NCI-H345 (cell line): ENCODE measurements at regions not wholly inside any gene's neighbourhood (a gene's known extent, or its start where the extent isn't known, plus 50 kb on each side); places are given as distances from the start of the nearest gene placed in this dataset.
A peak's percentile ranks its signal among the peaks of the same experiment; 100 is the strongest.

Source experiments
- DNase-seq: peaks from one replicate; lab custom pipeline; 2025; lab: John Stamatoyannopoulos, UW

DNA sequence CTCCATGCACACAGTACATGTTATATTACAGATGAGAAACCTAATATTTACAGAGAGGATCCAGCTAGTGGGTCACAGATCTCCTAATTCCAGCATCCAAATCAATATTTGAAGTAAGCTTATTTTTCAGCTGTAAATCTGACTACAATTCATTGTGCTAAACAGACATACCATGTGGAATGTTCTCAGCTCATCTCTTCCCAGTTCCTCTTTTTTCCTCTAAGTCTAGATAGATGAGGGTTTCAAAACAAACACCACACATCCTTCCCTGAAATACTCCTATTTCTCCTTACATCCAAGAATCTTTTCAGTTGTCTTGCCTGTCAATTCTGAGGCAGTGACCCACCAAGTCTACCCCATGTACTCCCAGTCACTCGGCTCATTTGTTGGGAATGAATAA lies 200.7 kb upstream of the PIK3C3 start:
- DNase-seq: no peak

DNA sequence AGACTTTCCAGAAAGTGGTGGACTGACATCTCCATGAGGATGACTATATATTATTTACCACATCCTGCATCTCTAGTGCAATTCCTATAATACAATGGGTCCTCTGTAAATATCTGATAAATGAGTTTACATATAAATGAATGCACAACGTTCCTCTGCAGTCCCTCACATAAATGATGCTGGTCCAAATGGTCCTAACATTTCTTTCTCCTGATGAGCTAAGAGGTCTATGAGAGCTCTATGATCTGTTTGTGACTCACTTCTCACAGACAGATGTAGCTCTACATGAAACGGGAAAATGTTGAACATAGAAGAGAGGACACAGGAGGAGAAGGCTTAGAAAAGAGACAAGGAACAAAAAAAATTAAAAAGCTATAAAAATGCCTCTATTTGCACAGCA lies 201.2 kb upstream of the PIK3C3 start:
- DNase-seq: no peak

DNA sequence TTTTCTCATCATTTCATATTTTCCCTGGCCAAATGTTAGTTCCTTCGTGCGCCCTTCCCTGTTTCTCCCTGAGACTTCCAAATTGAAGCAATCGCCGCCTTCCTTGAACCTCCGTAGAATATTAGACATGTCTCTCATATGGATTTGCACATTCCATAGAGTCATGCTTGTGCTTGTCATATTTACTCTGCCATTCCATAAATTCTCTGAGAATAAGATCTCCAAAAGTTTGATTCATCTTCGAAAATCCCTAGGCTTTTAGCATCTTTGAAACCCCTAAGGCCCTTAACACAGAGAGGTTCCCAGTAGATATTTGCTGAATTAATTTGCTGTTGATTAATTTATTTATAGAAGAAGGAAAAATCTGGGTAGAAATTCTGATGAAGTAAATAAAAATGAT lies 202.2 kb upstream of the PIK3C3 start:
- no peak for DNase-seq

DNA sequence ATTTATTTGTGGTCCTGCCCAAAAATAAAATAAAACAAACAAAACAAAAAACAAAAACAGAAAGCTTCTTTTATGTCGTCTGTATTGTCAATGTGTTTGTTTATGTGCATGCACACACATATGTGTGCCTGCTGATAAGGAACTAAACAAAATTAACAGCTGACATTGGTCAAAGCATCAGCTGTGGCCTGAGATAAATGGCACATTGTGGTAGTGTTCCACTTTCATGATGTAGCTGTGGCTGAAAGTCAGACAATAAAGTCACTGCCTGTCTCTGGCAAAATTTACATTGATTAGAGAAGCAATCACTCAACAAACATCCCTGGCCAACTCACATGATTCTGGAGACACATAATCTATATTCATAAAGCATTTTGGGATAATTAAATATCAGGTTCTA lies 203.4 kb upstream of the PIK3C3 start:
- DNase-seq: no peak

DNA sequence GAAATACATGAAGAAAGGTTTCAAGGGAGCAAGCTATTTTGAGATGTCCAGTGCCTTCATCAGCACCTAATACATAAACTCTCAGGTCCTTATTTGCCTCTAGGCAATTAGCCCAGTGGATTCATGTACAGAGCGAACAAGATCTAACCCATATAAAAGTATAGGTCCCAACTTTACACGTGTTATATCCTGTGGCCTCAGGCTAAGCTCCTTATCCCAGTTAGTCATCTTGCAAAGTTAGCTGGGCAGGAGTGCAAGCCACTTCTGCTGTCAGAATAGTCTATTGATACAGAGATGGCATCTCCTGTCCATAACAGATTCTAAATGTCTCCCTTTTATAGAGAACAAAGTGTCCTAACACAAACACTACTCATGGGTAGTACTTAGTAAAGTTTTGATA lies 203.9 kb upstream of the PIK3C3 start:
- no peak for DNase-seq

DNA sequence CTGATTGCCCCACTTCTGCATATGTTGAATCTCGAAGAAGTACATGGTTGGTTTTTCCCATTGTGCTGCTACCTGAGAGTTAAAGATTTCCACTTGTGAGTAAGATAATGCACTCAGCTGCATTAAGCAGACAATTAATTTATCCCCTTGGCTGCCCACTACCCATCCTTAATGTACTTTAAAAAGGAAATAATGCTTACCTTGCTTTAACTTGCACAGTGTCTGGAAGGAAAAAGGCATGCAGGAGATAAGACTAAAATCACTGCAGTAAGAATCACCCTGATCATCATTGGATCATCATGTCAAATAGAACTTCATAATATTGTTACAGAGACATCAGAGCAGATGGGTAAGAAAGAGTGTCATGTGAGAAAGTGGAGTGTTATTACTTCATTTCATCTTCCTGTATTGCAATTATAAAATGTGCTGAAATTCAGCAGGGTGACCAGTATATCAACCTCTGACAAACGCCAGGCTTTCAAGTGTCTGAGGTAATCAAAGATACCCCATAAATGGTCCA lies 207.3 kb upstream of the PIK3C3 start:
- DNase-seq: no peak

DNA sequence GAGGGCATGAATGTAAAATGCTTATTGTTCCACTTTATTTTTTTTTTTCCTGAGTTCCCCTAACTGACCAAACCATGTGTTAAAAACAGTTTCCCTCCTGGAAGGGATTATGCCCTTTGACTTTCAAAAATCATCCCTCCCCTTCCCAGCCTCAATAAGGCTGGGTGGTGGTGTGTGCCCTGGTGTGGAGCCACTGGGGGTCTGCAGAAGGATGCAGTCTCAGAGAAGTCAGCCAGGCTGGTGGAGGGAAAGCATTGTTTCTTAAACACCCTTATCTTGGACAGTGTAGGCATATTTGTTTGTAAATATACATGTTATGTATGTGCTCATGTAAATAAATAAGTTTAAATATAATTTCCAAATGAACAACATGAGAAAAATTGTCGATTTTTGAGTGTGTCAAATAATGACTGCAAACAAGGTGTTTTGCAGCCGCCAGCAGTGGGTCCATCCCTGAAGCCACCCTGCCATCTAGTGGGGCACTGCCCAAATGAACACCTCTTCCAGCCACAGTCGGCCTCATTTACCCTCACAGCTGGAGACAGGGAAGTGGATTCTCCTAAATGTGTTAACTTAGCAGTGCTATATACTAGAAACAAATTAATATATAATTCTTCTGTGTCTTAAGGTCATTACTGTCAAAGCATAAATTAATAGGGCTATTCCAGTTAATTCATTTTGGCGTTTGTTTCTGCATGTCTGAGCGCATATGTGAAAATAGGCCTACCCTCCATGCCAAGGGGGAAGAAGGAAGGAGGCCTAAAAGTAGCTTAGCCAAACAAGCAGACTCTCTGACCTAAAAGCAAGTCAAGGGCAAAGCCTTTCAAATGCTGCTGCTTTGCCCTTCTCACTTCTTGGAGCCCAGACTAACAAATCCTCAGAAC lies 209.6 kb upstream of the PIK3C3 start:
- DNase-seq: peak; percentile 71

DNA sequence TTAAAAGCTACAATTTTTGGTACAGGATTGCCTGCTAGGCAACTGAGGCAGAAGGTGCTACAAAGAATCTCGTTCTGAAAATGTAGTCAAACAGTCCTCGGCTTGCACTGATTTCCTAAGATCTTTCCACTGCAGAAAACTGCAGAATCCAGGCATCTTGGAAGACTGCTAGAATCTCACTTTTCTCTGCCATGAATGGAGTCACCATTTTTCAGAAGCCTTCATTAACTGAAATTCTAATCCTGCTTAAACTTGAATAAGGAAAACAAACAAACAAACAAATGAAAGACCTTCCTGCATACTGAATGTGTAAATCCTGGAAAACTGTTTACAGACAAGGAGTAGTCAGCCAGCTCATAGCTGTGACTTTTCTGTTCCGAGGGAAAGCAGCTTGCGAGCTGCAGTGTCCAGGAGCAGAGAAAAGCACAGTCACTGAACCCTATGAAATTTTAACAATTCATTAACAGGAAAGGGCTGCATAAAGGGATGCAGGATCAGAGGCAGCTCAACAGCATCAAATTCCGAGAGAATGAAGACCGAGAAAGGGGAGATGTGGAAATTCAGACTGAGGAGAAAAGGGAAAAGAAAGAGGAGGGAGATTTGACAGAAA lies 210.5 kb upstream of the PIK3C3 start:
- DNase-seq: no peak

DNA sequence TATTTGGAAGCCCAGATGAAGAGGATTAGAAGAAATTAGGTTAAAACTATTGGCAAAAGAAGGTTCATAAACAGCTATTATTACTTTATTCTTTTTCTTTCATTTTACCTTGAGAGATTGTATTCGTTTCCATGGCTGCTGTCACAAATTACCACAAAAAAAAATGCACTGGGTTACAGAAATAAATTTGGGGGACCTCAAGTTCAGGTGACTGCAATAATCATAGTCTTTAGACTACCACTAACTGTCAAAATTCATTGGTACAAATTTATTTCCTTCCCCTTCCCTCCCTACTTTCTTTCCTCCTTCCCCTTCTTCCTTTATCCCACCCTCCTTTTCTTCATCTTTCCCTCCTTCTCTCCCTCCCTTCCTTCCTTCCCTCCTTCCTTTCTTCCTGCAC lies 217.8 kb upstream of the PIK3C3 start:
- DNase-seq: no peak

DNA sequence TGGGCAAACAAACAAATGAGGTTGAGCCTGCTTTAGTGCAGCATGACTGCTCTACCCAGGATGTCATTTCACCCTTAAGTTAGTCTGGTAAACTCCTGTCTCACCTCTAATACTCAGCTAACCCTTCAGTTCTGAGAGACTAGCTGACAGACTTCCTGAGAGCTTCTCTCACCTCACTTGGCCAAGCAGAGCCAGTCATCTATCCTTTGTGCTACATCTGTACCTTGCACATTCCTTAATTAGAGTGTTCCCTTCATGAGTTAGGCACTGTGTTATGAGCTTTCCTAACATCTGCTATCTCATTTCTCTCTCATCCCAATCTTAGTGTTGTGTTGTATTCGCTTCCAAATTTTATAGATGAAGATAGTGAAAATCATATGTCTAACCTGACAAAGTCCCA lies 220.1 kb upstream of the PIK3C3 start:
- DNase-seq: no peak

DNA sequence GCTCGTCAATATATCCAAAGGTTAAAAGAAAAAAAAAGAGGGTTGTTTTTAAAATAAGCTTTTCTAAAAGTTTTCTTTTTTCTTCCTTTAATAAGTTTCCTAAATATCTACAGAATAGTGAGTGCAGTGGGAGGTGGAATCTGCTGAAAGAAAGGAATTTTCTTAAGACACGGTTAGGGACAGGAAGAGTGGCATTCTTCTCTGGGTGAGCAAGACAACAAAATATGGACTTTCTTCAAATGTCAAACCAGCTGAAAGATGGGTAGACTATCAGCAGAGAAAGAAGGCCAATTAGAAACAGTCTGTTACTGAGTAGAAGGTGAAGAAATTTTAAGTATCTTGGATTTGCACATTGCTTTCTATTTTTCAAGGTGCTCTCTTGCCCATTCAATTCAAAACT lies 222.7 kb upstream of the PIK3C3 start:
- DNase-seq: no peak

DNA sequence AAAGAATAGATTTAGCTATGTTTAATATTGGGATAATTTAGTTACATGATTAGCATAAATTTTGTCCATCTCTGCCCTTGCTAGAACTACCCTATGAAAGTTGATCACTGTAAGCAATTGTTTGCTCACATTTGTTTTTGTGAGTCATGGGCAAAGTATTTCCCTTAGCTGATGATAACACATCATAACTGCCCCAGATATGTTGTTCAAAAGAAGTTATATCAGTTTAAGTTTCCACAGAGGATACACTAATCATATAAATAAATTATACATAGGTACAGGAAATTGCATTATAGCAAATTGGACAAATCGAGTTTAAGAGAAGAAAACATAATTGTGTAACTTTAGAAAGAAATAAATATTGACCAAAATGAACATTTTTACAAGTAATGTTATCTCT lies 223.2 kb upstream of the PIK3C3 start:
- no peak for DNase-seq

DNA sequence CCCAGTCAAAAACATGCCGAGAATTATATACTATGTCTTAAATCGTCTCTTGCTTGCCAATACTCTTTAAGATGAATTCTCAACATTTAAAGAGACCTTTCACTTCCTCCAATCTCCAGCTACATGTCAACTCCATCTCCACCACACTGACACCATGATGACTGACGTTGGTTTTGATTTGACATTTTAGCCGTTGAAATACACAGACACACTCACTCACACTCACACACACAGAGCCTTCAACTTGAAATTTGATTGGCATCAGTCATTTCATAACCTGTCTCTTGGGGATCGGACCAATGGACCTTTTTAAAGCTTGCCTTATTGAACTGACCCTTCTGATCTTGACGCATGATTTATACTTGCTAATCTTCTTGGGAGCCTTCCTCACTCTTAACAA lies 230.8 kb upstream of the PIK3C3 start:
- no peak for DNase-seq

DNA sequence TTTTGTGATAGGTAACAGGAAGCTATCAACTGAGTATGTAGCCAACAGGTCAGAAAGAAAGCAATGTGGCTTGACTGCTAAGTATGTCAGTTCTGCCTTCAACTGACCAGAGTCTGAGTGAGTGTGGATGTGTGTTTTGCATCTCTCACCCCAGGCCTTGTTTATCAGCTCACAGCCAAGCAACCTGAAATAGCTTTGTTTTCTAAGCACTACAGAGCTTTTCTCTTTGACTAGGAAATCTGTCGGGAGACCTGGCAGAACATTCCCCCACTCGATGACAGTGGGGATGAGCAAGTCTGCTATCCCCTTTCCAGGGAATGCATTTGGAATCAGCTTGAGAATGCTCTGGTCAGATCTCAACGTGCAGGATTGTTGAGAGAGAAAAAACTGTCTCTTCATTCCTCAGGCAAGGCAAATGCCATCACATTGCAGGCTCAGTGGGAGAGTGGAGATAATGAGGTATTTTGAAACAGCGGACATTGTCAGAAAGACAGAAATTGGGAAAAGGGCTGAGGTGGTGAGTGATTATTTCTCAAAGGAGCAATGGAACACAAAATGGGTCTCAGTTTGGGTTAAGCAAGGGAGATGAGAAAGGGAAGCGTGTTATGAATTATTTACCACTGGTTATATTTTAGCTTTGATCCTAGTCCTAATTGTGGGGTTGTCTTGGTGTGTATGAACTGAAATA lies 233.8 kb upstream of the PIK3C3 start:
- no peak for DNase-seq

DNA sequence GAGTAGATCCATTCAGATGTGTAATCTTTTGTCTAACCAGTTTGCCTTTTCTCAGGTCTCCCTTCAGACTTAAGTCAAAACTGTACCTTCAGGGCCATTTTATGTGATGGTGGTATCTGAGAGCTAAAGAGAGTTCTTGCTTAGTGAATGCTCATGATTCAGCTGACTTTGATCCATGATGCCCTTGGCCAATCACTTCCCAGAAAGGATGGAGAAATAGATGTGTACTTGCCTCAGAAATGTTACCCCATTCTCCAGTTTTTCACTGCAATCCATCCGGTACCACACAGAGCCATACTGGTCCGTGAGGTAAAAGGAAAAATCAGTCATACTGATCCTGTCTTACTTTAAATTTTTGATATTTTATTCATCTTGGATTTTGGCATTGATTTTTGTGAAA lies 234.8 kb upstream of the PIK3C3 start:
- no peak for DNase-seq

DNA sequence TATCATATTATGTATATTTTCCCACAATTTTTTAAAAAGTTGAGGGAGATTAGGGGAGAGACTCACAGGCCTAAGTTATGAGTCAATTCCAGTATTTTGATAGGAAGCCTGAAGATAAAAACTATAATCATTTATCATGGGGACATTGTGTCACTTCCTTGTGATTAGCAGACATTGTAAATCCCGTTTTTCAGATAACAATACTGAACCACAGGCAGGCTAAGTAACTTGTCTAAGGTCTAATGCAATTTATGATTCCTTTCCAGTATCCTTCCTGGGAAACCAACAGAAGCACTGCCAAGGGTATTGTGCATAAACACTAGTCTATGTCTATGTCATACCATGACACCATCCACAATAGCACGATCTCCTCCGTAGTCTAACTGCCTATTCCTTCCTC lies 235.2 kb upstream of the PIK3C3 start:
- DNase-seq: no peak

DNA sequence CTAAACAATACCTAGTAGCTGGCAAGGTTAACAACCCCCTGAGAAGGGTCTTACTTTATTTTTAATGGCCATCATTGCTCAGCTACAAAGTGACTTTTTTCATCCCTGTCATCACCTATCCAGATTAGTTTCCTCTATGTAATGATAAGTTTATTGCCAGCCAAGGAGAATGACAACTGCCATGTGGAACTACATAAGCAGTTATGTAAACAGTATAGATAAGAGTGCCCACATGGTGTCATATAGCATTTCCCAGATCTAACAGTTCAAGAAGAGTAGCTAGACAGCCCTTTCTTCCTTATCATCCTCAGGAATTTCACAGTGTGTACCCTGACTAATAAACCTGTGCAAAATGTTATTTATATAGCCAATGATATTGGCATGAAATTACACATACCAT lies 240.2 kb upstream of the PIK3C3 start:
- no peak for DNase-seq

DNA sequence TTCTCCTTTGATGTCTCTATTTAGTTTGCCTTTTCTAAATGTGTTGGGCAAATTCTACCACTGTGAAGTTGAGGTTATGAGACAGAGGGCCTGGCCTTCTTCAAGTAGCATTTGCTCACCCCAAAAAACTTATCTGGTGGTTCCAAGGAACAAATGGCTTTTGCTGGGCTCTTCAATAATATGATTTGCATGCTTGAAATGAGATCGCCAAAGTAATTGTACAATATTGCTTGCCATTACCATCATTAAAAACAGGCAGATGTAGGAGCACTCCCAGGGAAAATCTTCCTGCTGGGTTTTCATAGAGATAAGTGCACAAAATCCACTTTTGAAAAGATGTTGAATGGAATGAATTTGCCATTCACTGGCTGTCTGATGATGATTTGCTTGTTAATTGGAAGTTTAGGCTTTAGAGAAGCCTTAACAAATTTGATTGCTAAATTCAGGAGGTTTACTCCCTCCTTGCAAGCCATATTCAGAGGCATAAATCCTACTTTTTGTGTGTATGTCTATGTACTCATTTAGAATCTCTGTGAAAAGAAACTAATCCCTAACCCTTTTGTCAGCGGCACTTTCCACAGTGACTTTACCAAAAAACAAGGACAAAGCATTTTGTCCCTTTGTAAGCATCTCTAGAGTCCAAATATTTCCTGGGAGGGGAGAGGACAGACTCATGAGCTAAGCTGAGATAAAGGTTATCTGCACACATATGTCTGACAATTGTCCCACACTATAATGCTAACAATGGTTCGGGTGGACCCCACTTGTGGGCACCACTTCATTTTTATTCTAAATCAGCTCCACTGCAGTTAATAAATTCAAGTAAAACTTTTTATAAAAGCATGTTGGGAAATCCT lies 240.8 kb upstream of the PIK3C3 start:
- no peak for DNase-seq

DNA sequence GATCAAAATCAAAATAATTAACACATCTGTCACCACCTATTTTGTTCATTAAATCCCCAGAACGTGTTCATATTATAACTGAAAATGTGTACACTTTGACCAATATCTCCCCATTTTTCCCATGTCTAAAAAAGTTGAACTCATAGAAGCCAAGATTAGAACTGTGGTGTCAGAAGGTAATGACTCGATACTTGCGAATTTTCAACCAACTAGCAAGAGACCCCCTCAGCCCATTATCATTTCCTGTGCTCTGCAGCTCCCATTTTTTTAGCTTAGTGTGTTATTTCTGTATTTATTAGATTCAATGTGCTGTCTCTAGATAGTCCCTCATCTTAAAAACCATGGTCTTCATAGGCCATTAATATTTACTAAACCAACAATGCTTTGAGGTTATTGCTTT lies 248.7 kb upstream of the PIK3C3 start:
- no peak for DNase-seq

DNA sequence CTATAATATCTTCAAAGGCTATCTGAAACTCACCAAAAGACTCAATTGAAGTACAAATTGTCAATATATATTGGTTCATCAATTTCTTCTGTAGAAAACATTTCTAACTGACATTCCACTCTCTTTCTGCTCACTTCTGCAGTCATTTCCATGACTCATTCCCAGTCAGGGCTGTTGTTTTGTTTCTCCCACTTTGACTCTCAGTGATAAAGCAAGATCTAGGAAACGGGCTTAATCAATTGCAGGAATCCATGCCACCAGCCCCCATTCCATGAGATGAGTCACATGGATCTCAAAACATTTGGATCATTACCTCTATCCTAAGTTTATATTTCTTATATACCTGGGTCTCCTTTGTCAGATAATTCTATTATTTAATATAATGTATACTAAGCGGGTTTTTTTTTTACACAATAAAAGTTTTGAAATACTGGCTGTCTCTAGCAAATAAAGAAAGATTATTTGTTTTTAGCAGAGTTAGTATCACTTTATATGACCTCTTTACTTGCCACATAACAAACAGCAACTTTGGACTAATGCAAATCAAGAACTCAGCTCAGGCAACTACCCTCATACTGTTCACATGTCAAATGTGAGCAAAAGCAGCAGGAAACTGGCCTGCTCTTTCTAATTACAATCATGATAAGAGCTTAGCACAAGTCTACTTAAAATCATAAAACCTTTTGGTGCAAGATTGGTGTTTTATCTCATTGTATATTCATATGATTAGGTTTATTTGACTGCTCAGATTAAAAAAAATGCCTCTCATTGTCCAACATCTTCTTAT lies 251.1 kb upstream of the PIK3C3 start:
- no peak for DNase-seq

DNA sequence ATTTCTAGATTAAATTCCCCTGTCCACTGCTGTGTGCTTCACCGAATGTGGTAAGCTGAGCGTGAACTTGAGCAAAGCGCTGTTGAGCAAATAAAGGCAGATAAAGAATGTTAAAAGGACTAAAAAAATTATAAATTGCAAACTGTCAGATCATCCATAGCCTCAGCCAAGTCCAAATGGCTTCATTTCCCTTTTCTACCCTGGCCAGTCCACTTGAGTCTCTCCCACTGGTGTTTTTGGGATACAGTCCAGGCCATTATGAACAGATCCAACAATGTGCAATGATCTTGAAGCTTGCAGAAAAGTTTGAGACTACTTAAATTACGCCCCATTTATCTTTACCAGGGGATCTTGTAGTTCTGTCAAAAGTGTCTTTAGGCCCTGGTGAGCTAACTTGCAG lies 254.6 kb upstream of the PIK3C3 start:
- DNase-seq: no peak
